ENCODE measurements at regions not wholly inside any gene's neighbourhood (a gene's known extent, or its start where the extent isn't known, plus 50 kb on each side); places are given as distances from the start of the nearest gene placed in this dataset.

- TF ChIP-seq, protein P1, sequence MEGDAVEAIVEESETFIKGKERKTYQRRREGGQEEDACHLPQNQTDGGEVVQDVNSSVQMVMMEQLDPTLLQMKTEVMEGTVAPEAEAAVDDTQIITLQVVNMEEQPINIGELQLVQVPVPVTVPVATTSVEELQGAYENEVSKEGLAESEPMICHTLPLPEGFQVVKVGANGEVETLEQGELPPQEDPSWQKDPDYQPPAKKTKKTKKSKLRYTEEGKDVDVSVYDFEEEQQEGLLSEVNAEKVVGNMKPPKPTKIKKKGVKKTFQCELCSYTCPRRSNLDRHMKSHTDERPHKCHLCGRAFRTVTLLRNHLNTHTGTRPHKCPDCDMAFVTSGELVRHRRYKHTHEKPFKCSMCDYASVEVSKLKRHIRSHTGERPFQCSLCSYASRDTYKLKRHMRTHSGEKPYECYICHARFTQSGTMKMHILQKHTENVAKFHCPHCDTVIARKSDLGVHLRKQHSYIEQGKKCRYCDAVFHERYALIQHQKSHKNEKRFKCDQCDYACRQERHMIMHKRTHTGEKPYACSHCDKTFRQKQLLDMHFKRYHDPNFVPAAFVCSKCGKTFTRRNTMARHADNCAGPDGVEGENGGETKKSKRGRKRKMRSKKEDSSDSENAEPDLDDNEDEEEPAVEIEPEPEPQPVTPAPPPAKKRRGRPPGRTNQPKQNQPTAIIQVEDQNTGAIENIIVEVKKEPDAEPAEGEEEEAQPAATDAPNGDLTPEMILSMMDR (IDR thresholded peaks at IDR 0.05), result no peak
- DNase-seq, result no peak
- no peaks in the 10 kb centered on the region for H3K36me3 ChIP-seq
- H3K4me1 ChIP-seq, result no peaks in the 10 kb centered on the region
- H3K9ac ChIP-seq (ENCODE audit: low read depth in 2 of 2, low read length in 2 of 2), result no peak overlapping the region
- intact Hi-C loops (cut with DNase I), result no loop called here
- H3K27me3 ChIP-seq, result no peaks in the 10 kb centered on the region
- H3K9me3 ChIP-seq, result no peaks in the 10 kb centered on the region
- no peak overlapping the region for H3K27ac ChIP-seq
- no peak overlapping the region for H3K4me3 ChIP-seq
Observed at GRCh38 chrX:45667666-45668065, 467.0 kb upstream of the DIPK2B start.

DNA sequence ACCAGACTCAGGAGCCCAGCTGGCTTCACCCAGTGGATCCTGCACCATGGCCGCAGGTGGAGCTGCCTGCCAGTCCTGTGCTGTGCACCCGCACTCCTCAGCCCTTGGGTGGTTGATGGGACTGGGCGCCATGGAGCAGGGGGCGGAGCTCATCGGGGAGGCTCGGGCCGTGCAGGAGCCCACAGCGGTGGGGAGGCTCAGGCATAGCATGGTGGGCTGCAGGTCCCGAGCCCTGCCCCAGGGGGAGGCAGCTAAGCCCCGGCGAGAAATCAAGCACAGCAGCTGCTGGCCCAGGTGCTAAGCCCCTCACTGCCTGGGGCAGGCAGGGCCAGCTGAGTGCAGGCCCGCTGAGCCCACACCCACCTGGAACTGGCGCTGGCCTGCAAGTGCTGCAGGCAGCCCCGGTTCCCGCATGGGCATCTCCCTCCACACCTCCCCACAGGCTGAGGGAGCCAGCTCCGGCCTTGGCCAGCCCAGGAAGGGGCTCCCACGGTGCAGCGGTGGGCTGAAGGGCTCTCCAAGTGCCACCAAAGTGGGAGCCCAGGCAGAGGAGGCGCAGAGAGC lies 464.1 kb upstream of the DIPK2B start:
- Histone ChIP-seq H3K9me3 (no peaks in the 10 kb centered on the region), H3K27me3 (no peaks in the 10 kb centered on the region), H3K27ac (no peak overlapping the region), H3K4me1 (no peaks in the 10 kb centered on the region), H3K4me3 (no peak overlapping the region), H3K36me3 (no peaks in the 10 kb centered on the region), H3K9ac (ENCODE audit: low read depth in 2 of 2, low read length in 2 of 2) (no peak overlapping the region)
- intact Hi-C loops (cut with DNase I), result no loop called here
- no peak for DNase-seq
- TF ChIP-seq, protein P1 (IDR thresholded peaks at IDR 0.05), result no peak

- no peak for DNase-seq
- intact Hi-C loops (cut with DNase I), result no loop called here
Observed at GRCh38 chrX:45660477-45660876, 459.8 kb upstream of the DIPK2B start.

GRCh38 chrX:45633419-45633818 lies 432.7 kb upstream of the DIPK2B start:
- Histone ChIP-seq H3K36me3 (no peaks in the 10 kb centered on the region), H3K27me3 (no peaks in the 10 kb centered on the region), H3K9ac (ENCODE audit: low read depth in 2 of 2, low read length in 2 of 2) (no peak overlapping the region), H3K4me3 (no peak overlapping the region), H3K9me3 (no peaks in the 10 kb centered on the region), H3K27ac (no peak overlapping the region), H3K4me1 (no peaks in the 10 kb centered on the region)
- TF ChIP-seq, protein P1 (IDR thresholded peaks at IDR 0.05), result no peak
- intact Hi-C loops (cut with DNase I), result no loop called here
- no peak for DNase-seq

More at GRCh38 chrX:45660477-45660876, 459.8 kb upstream of the DIPK2B start:
- Histone ChIP-seq H3K9ac (ENCODE audit: low read depth in 2 of 2, low read length in 2 of 2) (no peak overlapping the region), H3K36me3 (no peaks in the 10 kb centered on the region), H3K27me3 (no peaks in the 10 kb centered on the region), H3K27ac (no peak overlapping the region), H3K9me3 (no peaks in the 10 kb centered on the region), H3K4me3 (no peak overlapping the region), H3K4me1 (no peaks in the 10 kb centered on the region)
- TF ChIP-seq, protein P1 (IDR thresholded peaks at IDR 0.05), result no peak

DNA sequence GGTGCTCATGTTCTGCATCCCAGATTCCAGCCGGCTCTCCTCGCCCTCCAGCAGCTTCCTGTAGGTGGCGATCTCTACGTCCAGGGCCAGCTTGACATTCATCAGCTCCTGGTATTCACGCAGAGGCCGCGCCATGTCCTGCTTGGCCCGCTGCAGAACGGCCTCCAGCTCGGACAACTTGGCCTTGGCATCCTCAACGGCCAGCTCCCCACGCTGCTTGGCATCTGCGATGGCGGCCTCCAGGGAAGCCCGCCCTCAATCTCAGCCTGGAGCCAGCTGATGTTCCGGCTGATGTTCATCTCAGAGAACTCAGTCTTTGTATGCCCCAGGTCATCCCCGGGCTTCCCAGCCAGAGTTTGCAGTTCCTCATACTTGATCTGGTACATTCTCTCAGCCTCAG lies 431.8 kb upstream of the DIPK2B start:
- TF ChIP-seq, protein P1 (IDR thresholded peaks at IDR 0.05), result no peak

More for the DNA sequence above, 431.8 kb upstream of the DIPK2B start:
- Histone ChIP-seq H3K27me3 (no peaks in the 10 kb centered on the region), H3K4me1 (no peaks in the 10 kb centered on the region), H3K4me3 (no peak overlapping the region), H3K36me3 (no peaks in the 10 kb centered on the region), H3K27ac (no peak overlapping the region), H3K9ac (ENCODE audit: low read depth in 2 of 2, low read length in 2 of 2) (no peak overlapping the region), H3K9me3 (no peaks in the 10 kb centered on the region)
- intact Hi-C loops (cut with DNase I), result no loop called here
- DNase-seq, result no peak

Data from colonic mucosa (tissue), 4 donors.